ENCODE measurements at regions not wholly inside any gene's neighbourhood (a gene's known extent, or its start where the extent isn't known, plus 50 kb on each side); places are given as distances from the start of the nearest gene placed in this dataset.

GRCh38 chr10:131771634-131772358, 129.0 kb upstream of the PPP2R2D start:
- TF ChIP-seq CTCF (IDR thresholded peaks at IDR 0.05) (no peak), POLR2A (IDR thresholded peaks at IDR 0.05) (no peak)

Data from thyroid gland (tissue), 4 donors.